Muscle of back (tissue), 3 donors: ENCODE measurements at regions not wholly inside any gene's neighbourhood (a gene's known extent, or its start where the extent isn't known, plus 50 kb on each side); places are given as distances from the start of the nearest gene placed in this dataset.

ENCODE experiments used
- DNase-seq, 3 donors: peaks; one replicate each; pipeline versions ENCODE4 v3.0.0 to v3.0.0-alpha.2; 2013

DNA sequence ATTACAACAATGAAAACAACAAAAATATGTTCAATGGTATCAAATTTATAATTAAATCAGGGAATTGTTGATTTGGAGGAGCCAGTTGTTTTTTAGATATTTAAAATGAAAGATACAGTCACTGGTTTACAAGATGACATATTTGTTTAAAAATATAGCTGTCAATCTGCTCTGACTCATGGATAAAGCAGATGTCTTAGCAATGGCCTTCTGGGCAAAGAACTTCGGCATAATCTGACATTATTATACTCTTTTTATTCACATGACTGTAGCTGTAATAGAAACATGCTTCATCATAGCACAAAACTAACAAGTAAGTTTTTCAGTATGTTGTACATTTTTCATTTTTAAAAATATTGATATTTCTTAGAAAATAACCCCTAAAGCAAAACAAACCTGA is 267.4 kb downstream of the CENPW start:
- DNase-seq, result no peak

- no peak for DNase-seq
These were observed 268.8 kb downstream of the CENPW start for GRCh38 chr6:126608681-126609080.

GRCh38 chr6:126614642-126615504 is 275.0 kb downstream of the CENPW start:
- DNase-seq, result no peak

- DNase-seq, result peak in 1 of 3 donors; percentile 54
These were observed 277.0 kb downstream of the CENPW start for GRCh38 chr6:126616866-126617265.

DNA sequence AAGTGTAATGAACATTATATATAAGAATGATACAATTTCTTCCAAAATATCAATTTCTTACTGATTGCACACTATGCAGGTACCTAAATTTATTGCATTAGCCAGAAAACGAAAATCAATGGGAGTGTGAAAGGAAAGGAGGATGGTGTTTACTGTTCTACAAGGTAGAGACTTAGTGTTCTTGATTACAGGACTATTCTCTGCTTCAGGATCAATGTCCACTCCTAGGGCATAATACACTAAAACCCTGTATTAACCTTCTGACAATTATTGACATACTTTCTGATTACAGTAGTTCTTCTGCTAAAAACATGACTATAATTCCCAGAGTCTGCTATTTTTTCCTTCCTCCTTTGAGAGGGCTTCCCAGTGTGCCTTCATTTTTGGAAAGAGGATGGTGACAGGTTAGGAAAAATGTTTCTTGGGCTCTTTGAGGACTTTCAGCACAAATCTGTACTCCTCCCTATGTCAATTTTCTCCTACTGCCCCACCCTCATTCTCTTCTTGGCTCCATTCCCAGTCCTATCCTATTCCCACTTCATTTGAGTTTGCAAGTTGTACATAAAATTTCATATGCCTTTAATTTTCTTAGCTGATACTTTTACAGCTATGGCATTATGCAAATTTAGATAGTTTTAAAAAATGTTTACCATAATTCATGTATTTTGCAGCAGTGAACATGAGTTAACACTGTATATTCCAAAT is 278.9 kb downstream of the CENPW start:
- peak in 1 of 3 donors; percentile 24 for DNase-seq

DNA sequence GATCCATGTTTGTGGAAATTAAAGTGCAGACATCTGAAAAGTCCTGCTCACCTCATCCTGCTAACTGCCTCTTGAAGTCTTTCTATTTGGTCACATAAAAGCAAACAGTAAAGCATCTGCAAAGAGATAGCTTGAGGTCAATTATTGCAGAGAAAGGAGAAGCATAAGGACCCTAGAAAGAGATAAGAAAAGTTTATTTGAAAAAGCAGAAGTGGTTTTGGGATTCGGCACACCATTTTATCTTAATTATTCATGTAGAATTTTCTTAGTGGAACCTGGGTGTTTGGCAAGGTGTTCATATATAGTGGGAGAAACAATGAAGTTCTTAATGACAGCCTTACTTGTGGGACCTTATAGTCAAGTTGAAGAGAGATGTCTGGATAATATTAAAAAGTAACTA is 280.8 kb downstream of the CENPW start:
- no peak for DNase-seq

- DNase-seq, result peak; percentile 30 to 72 (median 59)
These were observed 285.1 kb downstream of the CENPW start for GRCh38 chr6:126625019-126625418.

DNA sequence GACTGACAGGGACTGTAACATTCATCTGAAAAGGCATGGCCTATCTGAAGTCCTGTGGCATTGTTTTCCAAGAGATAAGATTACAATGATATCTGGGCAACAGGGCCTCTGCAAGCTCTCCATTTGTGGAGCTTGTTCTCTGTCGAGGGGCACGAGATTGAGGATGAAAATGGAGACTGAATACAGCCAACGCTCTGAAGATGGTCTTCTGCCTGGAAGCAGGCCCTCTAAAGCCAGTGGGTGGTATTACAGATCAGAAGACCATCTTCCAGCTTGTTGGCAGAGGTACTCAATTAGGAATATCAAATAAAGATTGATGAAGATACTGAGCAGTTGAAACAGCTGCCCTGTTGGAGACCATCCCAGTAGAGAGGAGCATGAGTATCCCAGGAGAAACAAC is 288.2 kb downstream of the CENPW start:
- no peak for DNase-seq

GRCh38 chr6:126631363-126631762 is 291.4 kb downstream of the CENPW start:
- DNase-seq, result peak; percentile 68 to 91 (median 70)

- DNase-seq, result no peak
These were observed 292.4 kb downstream of the CENPW start for GRCh38 chr6:126632271-126632670.

- DNase-seq, result peak in 1 of 3 donors; percentile 18
These were observed 293.5 kb downstream of the CENPW start for GRCh38 chr6:126633373-126633772.

DNA sequence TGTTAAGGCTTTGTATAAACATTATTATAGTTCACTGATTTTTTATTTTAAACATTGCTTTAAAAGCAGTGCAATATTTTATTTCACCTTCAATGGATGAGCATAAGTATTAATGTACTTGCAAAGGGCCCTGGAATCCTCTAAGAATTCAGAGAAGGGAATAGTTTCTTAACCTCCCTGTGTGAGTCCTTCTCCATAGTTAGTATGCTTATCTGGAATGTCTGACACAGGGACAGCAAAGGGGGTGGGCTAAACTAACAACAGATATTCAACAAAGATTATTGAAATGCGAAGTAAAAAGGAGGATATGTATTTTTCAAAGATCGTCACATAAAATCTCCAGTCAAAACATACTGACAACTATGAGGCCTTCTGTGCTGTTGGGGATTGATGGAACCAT is 300.4 kb downstream of the CENPW start:
- no peak for DNase-seq

DNA sequence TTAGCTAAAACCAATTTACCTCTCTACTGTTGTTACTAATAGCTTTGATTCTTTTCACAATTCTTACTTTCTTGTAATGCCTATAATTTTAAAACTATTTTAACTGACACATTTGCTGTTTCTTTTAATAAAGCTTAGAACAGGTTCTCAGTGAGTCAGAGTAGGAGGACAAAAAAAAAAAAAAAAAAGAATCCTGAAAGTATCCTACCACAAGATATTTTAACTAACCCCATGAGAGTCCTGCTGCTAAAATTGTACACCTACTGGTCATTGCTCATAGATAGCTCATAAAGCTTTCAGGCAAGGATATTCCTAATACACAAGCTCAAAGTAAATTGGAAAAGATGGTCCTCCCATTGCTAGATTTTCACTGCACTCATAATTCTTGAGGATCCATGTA is 301.0 kb downstream of the CENPW start:
- DNase-seq, result no peak

GRCh38 chr6:126641641-126642040 is 301.7 kb downstream of the CENPW start:
- DNase-seq, result peak in 1 of 3 donors; percentile 63

DNA sequence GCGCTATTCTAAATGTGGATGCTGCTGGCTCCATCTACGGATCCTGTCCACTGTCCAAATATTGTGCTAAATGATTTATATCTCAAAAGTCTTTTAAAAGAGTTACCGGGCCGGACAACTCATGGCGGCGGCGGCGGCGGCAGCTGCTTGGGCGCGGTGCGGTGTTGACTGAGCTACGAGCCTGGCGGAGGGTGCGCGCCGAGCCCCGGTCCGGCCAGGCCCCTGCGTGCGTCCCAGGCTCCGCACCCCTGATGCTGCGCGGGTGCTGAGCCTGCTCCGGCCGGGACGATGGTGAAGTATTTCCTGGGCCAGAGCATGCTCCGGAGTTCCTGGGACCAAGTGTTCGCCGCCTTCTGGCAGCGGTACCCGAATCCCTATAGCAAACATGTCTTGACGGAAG is 303.4 kb downstream of the CENPW start:
- no peak for DNase-seq

DNA sequence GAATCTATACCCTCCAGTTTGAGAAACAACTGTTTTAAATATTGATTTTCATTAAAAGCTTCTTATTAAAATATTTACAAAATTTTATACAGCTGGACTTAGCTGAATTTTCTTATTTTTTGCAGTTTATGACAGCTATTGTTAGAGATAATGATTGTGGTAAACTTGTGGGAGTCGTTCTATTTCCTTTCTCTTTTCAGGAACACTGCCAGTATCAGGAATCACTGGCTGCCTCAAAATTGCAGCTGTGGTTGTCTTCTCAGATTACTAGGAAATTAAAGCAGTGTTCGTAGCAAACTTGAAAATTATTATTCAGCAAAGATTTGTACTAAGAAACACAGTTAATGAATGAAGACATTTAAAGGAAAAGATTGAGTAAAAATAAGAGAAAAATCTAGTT is 311.0 kb downstream of the CENPW start:
- peak; percentile 42 to 78 (median 53) for DNase-seq

DNA sequence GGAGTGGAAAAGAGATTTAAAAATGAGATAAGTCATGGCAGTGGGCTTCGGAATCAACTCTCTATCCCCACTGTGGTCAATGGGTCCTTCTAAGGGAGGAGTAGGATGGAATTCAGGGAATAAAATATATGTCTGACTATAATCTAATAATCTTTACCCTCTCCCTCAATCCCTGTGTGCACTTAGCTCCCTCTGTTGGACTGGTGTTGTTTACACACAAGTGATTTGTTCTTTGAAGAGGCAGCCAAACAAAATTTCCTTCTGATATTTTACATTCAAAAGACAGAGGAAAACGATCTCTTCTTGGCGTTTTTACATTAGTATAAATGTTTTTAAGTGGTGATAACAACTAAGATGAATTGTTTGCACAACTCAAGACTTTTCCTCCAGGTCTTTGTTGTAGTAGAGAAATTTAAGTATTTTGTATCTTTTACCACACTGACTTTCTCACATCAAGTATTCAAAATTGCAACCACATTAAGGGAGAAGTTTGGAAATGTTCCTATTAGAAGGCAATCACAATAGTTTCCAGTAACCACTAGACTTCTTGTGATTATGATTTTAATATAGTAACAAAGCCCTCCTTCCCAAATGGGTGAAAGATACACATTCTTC is 317.8 kb downstream of the CENPW start:
- DNase-seq, result no peak

DNA sequence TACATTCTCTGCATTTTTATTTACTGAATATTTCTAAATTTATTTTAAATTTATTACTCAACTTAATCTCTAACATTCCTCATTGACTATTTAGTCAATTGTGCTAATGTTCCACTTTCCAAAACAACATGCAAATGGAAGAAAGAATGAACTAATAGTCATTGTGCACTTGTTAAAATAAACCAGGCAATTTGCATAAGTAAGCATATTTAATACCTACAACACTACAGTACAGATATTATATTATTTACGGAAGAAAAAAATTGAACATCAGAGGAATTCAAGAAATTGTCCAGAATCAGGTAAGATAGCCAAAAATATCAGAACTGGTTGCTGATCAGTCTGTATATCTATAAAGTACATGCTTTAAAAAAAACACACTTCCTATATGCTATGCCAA is 320.5 kb downstream of the CENPW start:
- no peak for DNase-seq

DNA sequence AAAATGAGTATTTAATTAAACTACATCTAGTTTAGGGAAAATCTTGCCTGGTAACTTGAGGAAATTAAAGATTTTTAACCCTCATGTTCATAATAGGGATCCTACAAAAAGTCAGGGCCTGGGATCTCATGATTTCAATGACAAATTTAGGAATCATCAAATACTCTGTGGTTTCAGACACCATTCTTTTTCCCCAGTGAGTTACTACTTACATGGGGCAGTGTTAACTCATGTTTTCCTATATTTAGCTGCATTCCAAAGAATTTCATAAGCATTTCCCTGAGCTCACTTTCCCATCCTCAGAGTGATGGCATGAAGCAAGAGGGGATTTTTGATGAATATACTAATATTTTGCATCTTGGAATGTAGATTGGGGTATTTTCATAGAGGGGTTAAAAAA is 321.7 kb downstream of the CENPW start:
- DNase-seq, result peak in 1 of 3 donors; percentile 79

DNA sequence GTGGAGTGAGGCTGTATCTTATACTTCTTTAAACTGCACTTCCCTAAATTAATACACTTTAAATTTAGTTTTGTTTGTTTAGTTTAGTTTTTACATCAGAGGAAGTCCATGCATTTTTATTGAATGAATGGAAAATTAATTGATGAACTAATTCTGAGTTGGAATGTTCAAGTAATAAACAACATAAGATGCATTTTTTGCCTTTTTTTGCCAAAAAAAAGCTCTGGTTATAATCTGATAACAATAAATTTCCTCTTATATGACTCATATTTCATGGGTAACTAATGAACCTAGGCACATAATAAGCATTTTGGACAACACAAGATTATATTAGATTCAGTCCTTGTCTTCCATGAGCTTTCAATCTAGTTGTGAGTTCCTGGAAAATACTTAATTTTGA is 323.1 kb downstream of the CENPW start:
- no peak for DNase-seq

- no peak for DNase-seq
These were observed 324.4 kb downstream of the CENPW start for GRCh38 chr6:126664271-126664670.

DNA sequence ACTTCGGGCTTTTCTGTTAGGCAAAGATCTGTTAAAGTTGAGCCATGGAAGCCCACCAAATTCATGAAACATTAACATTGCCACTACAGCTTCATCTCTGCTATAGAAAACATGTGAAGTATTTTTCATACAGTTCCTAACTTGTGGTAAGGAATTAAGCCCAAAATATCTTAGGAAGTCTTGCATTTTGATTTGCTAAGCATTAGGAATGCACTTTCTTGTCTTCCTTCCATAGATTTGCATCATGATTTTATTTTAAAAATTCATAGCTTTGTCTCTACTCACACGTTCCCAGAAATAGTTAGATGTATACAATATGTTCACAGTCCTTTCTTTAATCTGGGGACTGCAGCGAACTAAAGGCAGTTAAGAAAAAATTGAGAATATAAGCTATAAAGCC is 325.6 kb downstream of the CENPW start:
- no peak for DNase-seq

DNA sequence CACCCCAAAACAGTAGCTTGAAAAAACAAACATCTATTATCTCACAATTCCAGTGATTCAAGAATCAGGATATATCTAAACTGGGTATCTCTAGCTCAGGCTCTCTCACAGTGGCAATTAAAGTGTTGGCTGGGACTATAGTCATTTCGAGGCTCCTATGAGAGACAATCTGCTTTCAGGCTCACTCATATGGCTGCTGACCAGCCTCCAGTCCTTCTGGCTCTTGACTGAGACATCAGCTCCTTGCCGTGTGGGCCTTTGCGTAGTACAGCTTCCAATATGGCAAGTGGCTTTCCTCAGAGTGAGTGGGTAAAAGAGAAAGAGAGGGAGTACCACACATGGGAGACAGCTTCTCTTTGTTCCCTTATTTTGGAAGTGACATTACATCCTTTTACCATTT is 327.2 kb downstream of the CENPW start:
- no peak for DNase-seq
